ENCODE measurements at regions not wholly inside any gene's neighbourhood (a gene's known extent, or its start where the extent isn't known, plus 50 kb on each side); places are given as distances from the start of the nearest gene placed in this dataset.
"Not testable (repeated sequence)": the region's sequence is repeated elsewhere in the genome, so short reads cannot be mapped to it uniquely, and the experiment has no call there.

DNA sequence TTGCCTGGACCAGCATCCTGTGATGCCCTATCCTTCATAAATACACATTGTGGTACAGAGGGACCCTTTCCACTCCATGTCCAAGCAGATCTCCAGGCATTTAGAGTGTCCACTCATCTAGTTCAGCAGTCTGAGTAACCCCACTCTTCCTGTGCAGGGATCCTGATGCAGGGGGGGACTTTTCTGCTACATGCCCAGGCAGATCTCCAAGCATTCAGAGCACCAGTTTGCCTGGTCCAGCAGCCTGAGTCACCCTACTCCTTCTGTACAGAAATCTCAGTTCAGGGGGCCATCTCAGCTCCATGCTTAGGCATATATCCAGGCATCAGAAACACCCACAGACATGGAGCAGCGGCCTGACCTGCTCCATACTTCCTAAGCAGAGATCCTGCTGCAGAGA lies 1089.8 kb downstream of the FAT4 start:
- Histone ChIP-seq H3K27me3 (no peaks in the 10 kb centered on the region), H3K4me1 (no peaks in the 10 kb centered on the region), H3K27ac (no peak overlapping the region), H3K4me3 (no peak overlapping the region), H3K36me3 (no peaks in the 10 kb centered on the region), H3K9me3 (no peaks in the 10 kb centered on the region)
- intact Hi-C loops (cut with DNase I): loop anchor here (1.0 kb wide), 1 partner anchor 13 kb away; no protein-coding TSS in a partner anchor
- DNase-seq (ENCODE audit: extremely low spot score in 2 of 2): no peak
- TF ChIP-seq POLR2A (IDR thresholded peaks at IDR 0.05) (no peak), POLR2AphosphoS5 (IDR thresholded peaks at IDR 0.05; ENCODE audit: insufficient read depth in 1 of 2, low read depth in 1 of 2) (no peak)
- TF ChIP-seq, protein P1, sequence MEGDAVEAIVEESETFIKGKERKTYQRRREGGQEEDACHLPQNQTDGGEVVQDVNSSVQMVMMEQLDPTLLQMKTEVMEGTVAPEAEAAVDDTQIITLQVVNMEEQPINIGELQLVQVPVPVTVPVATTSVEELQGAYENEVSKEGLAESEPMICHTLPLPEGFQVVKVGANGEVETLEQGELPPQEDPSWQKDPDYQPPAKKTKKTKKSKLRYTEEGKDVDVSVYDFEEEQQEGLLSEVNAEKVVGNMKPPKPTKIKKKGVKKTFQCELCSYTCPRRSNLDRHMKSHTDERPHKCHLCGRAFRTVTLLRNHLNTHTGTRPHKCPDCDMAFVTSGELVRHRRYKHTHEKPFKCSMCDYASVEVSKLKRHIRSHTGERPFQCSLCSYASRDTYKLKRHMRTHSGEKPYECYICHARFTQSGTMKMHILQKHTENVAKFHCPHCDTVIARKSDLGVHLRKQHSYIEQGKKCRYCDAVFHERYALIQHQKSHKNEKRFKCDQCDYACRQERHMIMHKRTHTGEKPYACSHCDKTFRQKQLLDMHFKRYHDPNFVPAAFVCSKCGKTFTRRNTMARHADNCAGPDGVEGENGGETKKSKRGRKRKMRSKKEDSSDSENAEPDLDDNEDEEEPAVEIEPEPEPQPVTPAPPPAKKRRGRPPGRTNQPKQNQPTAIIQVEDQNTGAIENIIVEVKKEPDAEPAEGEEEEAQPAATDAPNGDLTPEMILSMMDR (IDR thresholded peaks at IDR 0.05): no peak

DNA sequence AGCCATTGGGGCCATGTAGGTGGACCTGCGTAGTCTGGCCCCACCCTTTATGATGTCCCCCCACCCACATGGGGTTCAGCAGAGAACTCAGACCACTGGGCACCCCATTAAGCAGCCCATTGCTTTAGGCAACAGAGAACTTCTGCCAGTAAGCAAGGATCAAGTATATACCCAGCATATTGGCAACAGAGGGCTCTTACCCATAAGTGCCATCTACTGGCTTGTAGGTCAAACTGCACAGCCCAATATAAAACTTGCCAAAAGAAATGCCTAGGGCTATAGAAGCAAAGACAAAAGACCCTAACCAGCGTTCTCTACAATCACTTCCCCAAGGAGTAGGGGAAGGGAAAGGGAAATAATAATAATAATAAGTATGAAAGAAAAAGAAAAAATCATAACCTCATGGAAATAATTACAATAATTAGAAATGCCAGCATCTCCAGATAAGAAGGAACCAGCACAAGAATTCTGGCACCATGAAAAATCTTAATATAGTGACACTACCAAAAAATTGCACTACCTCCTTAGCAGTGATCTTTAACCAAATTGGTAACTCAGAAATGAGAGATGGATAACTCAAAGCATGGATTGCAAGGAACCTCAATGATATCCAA lies 1090.7 kb downstream of the FAT4 start:
- Histone ChIP-seq H3K27me3 (no peaks in the 10 kb centered on the region), H3K9me3 (no peaks in the 10 kb centered on the region), H3K36me3 (no peaks in the 10 kb centered on the region), H3K4me1 (no peaks in the 10 kb centered on the region), H3K27ac (no peak overlapping the region), H3K4me3 (no peak overlapping the region)
- TF ChIP-seq, protein P1 (IDR thresholded peaks at IDR 0.05): no peak
- TF ChIP-seq POLR2AphosphoS5 (IDR thresholded peaks at IDR 0.05; ENCODE audit: insufficient read depth in 1 of 2, low read depth in 1 of 2) (no peak), POLR2A (IDR thresholded peaks at IDR 0.05) (no peak)
- DNase-seq (ENCODE audit: extremely low spot score in 2 of 2): no peak
- intact Hi-C loops (cut with DNase I): no loop called here

DNA sequence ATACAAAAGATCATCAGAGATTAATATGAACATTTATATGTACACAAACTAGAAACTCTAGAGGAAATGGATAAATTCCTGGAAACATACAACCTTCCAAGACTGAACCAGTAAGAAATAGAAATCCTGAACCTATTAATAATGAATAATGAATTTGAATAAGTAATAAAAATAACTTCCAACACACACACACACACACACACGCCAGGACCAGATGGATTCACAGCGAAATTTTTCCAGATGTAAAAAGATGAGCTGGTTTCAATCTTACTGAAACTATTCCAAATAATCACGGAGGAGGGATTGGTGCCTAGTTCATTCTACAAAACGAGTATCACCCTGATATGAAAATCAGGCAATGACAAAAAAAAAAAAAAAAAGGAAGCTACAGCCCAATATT lies 1095.0 kb downstream of the FAT4 start:
- Histone ChIP-seq H3K4me1 (no peaks in the 10 kb centered on the region), H3K27me3 (no peaks in the 10 kb centered on the region), H3K36me3 (no peaks in the 10 kb centered on the region), H3K9me3 (no peaks in the 10 kb centered on the region), H3K27ac (no peak overlapping the region), H3K4me3 (no peak overlapping the region)
- DNase-seq (ENCODE audit: extremely low spot score in 2 of 2): no peak
- intact Hi-C loops (cut with DNase I): no loop called here
- TF ChIP-seq POLR2AphosphoS5 (IDR thresholded peaks at IDR 0.05; ENCODE audit: insufficient read depth in 1 of 2, low read depth in 1 of 2) (no peak), POLR2A (IDR thresholded peaks at IDR 0.05) (no peak)
- TF ChIP-seq, protein P1 (IDR thresholded peaks at IDR 0.05): no peak

DNA sequence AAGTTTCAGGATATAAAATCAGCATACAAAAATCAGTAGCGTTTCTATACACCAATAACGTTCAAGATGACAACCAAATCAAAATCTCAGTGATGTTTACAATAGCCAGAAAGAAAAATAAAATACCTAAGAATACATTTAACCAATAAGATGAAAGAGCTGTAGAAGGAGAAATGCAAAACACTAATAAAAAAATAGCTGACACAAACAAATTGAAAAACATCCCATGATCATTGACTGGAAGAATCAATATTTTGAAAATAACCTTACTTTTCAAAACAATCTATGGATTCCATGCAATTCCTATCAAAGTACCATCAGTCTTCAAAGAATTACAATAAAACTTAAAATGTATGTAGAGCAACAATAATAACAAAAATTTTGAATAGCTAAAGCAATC lies 1096.3 kb downstream of the FAT4 start:
- Histone ChIP-seq H3K36me3 (no peaks in the 10 kb centered on the region), H3K27me3 (no peaks in the 10 kb centered on the region), H3K27ac (no peak overlapping the region), H3K9me3 (no peaks in the 10 kb centered on the region), H3K4me3 (no peak overlapping the region), H3K4me1 (no peaks in the 10 kb centered on the region)
- DNase-seq (ENCODE audit: extremely low spot score in 2 of 2): no peak
- TF ChIP-seq POLR2A (IDR thresholded peaks at IDR 0.05) (no peak), POLR2AphosphoS5 (IDR thresholded peaks at IDR 0.05; ENCODE audit: insufficient read depth in 1 of 2, low read depth in 1 of 2) (no peak)
- TF ChIP-seq, protein P1 (IDR thresholded peaks at IDR 0.05): no peak
- intact Hi-C loops (cut with DNase I): no loop called here

DNA sequence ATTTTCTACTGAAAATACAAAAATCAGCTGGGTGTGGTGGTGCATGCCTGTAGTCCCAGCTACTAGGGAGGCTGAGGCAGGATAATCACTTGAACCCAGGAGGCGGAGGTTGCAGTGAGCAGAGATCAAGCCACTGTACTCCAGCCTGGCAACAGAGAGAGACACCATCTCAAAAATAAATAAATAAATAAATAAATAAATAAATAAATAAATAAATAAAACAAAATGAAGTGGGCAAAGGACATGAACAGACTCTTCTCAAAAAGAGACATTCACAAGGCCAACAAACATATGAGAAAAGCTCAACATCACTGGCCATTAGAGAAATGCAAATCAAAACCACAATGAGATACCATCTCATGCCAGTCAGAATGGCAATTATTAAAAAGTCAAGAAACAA lies 1097.6 kb downstream of the FAT4 start:
- DNase-seq (ENCODE audit: extremely low spot score in 2 of 2); intact Hi-C loops (cut with DNase I); H3K4me3 ChIP-seq; H3K9me3 ChIP-seq; H3K4me1 ChIP-seq; H3K36me3 ChIP-seq; H3K27me3 ChIP-seq; H3K27ac ChIP-seq: not testable (repeated sequence)
